Occipital lobe (tissue), 1 donor: ENCODE measurements at regions not wholly inside any gene's neighbourhood (a gene's known extent, or its start where the extent isn't known, plus 50 kb on each side); places are given as distances from the start of the nearest gene placed in this dataset.
A peak's percentile ranks its signal among the peaks of the same experiment; 100 is the strongest.

Experiments used
- DNase-seq: peaks from one replicate; lab custom pipeline; 2025; lab: John Stamatoyannopoulos, UW

DNA sequence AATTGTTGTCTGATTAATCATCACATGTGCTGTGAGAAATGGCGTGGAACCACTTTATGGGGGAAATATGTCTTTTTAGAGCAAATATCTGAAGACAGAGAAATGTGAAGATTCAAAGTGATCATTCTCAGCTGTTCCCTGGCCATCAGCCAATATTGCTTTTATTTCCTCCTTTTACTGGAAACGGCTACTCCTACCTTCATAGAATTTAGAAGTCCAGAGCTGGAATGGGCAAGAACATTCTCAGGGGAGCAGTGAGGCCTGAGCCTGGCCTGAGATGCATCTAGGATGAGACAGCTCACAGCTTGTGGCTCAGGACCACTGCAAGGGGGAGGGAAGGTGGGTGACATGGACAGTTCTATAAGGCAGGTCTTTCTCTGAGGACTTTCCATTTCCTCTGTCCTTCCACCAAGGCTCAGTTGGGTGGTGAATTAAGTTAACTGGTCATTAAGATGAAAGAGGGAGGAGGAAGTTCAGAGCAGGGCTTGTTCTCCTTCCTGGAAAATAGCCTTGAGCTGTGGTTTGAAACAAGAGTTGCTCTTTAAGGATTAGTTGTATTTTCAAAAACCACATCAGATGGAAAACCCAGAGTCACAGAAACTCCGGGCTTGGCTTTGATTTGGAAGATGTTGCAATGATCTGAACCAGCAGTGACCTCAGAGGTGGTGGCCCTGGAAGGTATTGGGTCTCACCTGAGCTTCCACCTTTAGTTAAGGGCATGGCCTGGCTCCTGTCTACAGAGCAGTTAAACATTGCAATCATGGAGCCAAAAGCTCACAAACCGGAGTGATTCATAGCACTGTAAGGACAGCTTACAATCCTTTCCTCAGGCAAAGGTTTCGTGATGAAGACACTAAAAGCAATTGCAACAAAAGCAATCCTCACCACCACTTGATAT, 144.3 kb downstream of the VAPA start:
- no peak for DNase-seq

GRCh38 chr18:10059610-10060468, 146.0 kb downstream of the VAPA start:
- DNase-seq: peak; percentile 11

DNA sequence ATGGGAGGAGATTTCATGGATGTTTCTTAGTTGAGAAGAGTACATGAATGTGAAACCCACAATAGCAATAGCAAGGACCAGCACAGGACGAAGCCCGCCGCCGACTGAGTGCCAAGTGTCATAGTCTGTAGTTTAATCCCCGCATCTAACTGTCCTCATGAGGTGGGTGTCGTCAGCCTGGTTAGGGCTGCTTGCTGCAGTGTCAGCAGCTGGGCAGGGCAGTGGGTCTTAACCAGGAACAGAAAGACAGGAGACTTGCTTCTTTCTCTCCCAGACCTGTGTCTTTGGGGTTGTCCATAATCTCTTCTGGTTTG, 146.6 kb downstream of the VAPA start:
- DNase-seq: no peak

DNA sequence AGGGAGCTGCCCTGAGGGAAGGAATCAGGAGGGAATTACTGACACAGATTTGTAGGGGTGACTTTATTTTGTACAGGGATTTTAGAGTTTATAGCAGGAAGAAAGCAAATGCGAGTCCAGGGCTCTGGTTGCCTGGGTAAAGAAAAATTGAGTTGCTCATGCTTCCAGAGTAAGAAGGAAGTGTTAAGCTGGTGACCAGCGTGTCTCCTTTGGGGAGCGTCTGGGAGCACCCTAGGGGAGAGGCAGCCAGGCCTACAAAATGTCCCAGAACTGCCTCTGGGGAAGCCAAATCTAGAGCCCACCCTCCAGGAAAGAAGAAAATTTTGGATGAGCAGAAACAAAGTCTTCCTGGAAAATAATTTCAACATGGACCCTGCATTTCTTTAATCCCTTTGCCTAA, 147.0 kb downstream of the VAPA start:
- DNase-seq: no peak

DNA sequence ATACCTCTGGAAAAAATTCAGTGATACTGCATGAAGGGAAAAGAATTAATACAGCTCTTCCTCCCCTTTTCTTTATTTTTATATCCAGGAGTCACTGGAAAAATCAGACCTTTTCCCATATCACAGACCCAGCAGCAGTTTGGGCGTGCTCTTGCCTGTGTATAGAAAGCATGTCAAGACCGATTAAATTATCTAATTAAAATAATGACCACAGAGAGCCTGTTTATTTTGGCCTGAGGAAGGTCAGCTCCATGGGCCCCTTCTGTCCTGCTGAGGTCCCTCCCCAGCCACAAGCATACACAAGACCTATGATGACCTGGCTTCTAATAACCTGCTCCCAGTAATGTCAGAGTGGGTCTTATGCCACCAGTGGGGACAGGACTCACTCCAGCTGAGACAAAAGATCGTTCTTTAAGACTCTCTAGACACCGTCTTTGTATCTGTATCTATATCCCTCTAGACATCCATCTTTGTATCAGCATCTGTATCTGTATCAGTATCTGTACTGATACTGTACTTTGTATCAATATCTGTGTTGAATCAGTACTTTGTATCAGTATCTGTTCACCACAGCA, 147.8 kb downstream of the VAPA start:
- no peak for DNase-seq

- no peak for DNase-seq
These were observed 148.8 kb downstream of the VAPA start for GRCh38 chr18:10062302-10063300.

DNA sequence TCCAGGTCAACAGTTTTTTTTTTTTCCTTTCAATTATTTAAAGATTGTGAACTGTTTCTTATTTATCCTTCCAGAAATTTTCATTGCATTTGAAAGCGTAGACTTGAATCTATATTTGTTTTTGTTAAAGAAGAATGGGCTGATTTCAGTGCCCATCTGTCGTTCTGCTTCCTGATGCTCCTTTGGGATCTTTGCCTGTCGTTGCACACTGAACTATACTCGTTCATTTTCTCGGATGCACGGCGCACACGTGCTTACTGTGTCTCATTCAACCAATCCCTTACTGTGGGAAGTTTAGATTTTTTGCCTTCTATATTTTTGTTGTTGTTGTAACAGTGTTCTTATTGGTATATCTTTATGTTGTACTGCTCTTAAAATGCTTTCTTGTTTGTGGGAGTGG, 149.7 kb downstream of the VAPA start:
- DNase-seq: no peak

- DNase-seq: no peak
These were observed 150.5 kb downstream of the VAPA start for GRCh38 chr18:10064267-10064666.

DNA sequence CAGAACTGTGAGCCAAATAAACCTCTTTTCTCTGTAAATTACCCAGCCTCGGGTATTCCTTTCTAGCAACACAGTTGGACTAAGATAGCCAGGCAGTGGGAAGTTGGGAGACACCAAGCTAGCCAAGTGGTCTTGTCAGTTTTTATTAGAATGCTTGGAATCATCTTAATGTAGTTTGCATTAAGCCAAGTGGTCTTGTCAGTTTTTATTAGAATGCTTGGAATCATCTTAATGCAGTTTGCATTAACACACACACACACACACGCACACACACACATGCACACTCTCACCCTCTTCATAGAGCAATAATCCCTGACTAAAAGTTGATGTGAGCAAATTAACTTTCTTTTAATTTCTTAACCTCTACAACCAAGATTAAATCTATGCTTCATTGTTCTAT, 151.5 kb downstream of the VAPA start:
- no peak for DNase-seq

DNA sequence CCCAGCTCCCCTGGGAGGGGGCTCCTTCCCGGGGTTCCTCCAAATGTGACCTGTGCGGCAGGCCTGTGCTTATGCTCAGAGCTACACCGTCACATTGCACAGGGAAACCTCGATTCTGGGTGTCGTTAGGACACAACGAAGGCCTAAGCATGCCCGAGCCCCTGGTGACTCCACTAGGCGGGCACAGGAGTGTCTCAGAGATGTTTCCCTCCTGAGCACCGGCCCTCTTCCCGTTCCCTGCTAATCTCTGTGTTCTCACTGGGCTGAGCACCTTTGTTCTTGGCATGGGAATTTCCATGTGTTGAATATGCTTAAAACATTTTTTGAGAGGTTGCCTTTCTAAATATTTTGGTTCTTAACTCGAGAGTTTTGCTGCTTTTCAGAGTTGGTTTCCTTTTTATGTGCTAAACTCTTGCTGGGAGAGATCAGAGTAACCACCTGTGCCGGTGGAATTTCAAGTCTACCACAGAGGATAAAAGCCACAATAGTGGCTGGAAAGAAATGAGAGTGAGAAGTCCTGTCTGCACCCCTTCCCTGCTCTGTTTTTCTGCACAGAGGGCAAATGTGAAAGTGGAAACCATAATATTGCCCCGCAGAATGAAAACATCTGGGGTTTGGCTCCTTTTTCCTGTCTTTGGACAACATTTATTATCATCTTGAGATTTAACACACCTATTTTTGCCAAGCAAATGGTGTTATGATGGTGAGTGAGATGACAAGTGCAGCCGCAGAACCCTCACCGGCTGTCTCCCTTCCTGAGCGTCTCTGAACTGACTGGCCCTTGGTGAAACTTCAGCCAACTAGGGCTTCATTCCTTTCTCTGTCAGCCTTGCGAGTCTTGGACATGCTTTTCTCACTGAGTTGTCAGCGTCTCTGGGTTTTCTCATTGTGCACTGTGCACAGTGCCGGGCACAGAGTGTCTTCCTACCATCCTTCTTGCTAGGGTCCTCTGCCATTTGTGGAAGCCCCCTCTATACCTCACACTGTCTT, 154.1 kb downstream of the VAPA start:
- DNase-seq: no peak

- no peak for DNase-seq
These were observed 155.2 kb downstream of the VAPA start for GRCh38 chr18:10068766-10069567.

- DNase-seq: peak; percentile 8
These were observed 156.8 kb downstream of the VAPA start for GRCh38 chr18:10070561-10071000.

GRCh38 chr18:10072671-10073175, 158.9 kb downstream of the VAPA start:
- no peak for DNase-seq

DNA sequence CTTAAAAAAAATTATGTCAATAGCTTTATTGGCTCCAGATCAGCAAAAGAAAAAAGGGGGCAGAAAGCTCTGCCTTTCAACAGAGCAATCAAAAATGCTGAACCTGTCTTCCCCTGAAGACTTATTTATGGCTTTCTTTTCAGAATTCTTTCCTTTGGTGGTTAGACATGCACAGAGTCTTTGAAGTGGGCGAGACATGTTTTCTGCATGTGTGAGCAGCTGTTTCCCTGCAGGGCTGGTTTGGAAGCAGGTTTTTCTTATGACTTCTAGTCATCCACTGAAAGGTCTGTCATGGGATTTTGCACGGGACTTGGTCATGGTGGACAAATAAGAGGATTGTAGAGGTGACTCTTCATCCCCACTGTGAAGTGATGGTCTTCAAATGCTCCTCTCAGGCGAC, 160.3 kb downstream of the VAPA start:
- no peak for DNase-seq

DNA sequence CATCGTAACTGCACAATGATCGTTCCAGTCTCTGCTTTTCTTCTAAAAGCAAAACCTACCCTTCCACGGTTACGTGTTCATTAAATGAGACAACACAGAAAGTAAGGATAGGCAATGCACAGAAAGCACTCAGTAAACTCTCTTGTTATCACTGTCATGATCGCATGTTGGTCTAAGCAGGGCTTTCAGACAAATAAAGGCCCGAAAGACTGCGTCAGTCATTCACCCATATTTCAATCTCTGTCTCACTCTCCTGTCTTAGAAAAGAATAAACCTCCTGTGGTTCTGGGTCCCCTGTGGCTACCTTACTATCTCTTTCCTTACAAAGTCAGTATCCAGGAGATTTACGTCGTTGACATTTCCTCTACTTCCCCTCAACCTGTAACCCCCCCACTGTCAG, 160.9 kb downstream of the VAPA start:
- no peak for DNase-seq

DNA sequence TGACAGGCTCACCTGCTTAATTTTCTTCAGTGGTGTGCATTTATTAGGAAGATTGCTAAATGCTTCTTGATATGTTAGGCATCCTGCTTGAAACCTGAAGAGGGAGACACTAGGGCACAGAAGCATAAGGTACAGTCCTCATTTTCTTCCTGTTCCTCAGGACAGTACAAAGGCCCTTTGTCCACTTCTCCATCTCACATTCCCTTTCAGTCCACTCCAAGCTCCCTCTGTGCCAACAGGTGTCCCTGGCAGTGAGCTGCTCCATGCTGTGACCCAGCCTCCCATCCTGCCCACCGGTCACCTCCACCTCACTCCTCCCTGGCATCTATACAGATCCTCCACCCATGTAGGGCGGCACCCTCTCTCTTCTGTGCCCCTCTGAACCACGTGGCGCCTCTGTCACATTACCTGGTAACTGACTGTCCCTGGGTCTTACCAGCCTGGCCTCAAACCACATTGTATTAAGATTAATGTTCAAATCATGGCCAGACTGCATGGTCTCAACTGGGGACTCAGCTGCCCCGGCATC, 162.8 kb downstream of the VAPA start:
- DNase-seq: no peak

DNA sequence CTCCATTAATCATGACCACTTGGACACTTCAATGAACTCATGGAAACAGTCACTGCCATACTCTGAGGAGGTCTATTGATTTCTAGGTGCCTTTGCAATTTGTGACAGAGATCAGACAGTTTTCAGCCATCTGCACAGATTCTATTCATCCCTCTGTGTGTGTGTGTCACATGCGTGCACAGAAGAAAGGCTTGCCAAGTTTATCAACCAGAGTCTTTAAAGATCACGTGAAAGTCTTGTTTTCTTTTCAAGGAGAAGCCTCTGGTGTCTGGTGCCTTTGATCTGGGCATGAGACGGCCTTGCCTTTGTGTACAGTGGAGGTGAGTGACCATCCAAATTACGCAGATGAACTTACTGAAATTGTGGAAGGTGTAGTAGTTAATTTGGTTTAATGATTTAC, 164.2 kb downstream of the VAPA start:
- no peak for DNase-seq

- DNase-seq: no peak
These were observed 166.6 kb downstream of the VAPA start for GRCh38 chr18:10080372-10080771.

GRCh38 chr18:10081492-10081891, 167.7 kb downstream of the VAPA start:
- DNase-seq: no peak
